ENCODE measurements at regions not wholly inside any gene's neighbourhood (a gene's known extent, or its start where the extent isn't known, plus 50 kb on each side); places are given as distances from the start of the nearest gene placed in this dataset.

GRCh38 chr4:63729519-63729918 lies 679.7 kb downstream of the TECRL start:
- TF ChIP-seq EP300 (IDR thresholded peaks at IDR 0.05) (no peak), CTCF (IDR thresholded peaks at IDR 0.05) (no peak), POLR2A (IDR thresholded peaks at IDR 0.05) (no peak)

Measured in ovary (tissue), 3 donors.